Stimulated activated CD8-positive, alpha-beta memory T cell treated with anti-CD3 and anti-CD28 coated beads, Interleukin-7, amount 100 ng/mL, for 4 hours (primary cell): ENCODE measurements at regions not wholly inside any gene's neighbourhood (a gene's known extent, or its start where the extent isn't known, plus 50 kb on each side); places are given as distances from the start of the nearest gene placed in this dataset.
"Not testable (repeated sequence)": the region's sequence is repeated elsewhere in the genome, so short reads cannot be mapped to it uniquely, and the experiment has no call there.

Experiments used
- DNase-seq, 2 donors: peaks; one replicate each; pipeline ENCODE4 v3.0.0-alpha.2; 2020; ENCODE audit warnings: low read depth in 2 of 2

DNA sequence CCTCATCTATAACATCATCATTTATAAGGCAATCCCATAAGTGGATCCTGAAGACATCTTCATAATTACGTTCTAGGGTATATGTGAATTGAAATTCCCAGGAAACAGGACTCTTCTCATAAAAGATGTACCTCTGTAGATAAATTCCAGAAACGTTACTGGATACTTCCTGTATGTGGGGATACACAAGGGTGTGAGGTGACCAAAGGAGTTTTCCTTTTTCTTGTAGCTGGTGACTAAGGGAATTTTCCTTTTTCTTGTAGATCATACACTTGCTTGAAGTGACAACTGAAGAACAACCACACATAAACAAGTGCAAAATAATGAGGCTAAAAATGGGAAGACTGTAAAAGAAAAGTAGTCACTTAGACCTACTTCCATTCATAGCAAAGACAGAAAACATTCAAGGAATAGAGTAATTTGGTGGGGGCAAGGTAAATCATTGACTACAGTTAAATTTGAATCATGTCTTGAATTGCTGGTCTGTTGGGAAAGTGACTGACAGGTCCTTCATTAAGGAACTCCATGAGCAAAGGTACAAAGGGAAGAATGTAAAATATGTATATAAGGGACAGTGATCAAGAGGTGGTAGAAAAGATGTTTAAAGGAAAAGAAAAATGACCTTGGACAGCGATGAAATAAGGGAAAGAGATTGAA, 53.2 kb upstream of the UBE2E3 start:
- no peak for DNase-seq

DNA sequence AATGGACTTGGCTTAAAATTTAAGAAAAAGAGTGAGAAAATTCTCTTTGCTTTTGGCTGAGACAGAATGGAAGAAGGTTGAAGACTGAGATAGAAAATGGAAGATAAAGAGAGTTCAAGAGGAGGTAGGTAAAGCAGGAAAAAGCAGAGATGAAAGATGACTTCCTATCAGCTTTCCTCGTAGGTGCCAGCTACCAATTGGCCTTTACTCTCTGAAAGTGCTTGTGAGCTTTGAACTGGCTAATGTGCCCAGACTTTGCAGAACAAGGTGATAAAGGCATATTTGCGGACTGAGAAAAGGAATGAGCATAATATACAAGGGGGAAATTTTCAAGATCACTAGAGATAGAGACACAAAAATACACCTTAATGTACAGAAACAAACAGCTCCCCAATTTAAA, 54.7 kb upstream of the UBE2E3 start:
- DNase-seq, result no peak

DNA sequence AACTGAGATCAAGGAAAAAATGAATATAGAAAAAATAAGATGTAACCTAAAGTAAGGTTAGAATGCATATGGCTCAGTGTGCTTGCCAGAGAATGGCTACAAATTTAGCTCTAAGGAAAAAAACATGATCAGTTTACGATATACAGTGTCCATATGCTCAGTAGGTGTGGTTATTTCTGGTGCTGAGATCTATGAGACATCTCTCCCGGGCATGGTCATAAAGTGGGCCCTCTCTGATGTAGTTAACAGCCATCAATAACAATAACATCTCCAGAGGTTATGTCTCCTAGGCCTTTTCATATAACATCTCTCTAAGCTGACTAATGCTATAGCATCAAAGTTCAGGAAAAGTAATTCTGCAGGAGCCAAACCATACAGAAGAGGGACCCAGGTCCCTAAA, 56.3 kb upstream of the UBE2E3 start:
- no peak for DNase-seq

DNA sequence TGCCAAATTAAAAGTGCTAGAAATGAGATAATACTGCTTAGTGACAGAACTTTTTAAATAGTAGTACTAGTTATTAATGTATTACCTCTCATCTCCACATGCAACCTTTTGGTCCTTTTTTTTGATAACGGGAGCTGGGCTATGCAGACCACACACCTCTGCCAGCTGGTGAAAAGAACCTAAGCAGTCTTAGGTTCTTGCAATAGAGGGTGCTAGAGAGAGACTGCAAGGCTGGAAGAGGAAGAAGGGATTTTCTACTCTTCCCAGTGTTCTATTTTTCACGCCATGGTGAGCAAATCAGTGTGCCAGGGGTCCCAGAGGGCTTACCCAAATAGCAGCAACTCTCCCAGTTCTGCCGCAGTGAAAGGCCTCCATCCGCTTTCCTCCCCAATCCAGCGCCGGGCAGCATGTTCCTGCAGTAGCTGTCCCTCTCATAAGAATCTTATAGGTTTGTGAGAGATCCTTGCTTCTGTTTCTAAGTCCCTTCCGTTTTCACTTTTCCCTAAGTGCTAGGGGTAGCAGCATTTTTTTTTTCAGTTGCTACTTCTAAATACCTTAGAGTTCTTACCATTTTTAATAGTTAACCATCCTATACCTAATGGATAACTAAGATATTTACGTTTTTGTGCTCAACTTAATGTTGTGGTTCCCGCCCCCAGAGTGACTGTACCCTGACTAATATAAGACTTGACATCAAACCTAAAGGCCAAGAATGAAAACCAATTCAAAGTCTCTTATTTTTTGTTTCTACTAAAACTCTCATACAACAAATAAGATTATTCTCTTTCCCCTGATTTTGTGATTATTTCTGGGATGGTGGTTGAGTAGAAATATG, 69.4 kb upstream of the UBE2E3 start:
- no peak for DNase-seq

DNA sequence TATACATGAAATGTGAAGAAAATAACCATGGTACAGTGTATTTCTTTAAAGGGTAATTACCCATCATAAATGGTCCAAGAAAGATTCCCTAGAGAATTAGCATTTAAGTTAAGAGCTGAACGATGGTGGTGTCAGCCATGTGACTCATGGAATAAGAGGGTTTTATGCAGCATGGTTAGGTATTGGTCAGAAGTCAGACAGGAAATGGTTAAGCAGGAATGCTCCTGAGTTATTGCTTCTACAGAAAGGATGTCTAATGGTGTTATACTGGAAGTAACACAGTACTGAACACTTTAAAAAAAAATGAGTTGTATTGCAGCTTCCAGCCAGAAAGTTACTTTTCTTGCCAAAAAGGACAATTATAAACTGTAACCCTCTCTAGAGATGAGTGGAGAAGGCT, 72.7 kb upstream of the UBE2E3 start:
- DNase-seq, result no peak

DNA sequence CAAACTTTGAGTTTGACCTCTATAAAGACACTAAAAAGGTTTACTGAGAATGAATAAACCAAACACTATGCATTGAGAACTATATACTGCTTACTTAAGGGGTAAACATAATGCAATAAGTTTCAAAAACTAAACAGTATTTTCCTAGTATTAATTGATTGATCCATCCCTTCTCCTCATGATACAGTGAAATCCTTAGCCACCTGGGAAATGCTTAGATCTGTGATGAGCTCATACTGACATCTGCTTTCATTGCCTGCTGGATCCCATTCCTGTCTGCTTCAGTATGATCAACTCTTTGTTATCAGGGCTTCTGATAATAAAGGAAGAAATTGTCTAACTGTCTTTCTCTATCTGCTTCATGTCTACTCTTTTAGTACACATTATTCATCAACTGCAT, 74.9 kb upstream of the UBE2E3 start:
- no peak for DNase-seq

DNA sequence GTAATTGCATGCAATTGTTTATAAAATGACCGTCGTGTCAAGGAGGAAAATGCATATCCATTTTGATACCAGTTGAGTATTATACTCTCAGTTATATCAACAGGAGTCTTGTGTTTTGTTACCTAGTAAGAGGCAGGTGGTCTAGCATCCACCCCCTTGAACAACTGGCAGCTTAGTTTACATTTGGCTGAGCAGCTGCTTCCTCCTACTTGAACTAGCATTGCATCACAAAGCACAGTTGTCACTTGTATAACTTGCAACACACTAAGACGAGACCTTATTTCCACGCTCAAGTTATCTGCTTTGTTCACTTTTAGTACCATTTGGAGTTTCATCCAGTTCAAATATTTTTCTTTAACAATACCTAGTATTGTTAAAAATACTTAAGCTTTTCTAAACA, 75.4 kb upstream of the UBE2E3 start:
- no peak for DNase-seq

DNA sequence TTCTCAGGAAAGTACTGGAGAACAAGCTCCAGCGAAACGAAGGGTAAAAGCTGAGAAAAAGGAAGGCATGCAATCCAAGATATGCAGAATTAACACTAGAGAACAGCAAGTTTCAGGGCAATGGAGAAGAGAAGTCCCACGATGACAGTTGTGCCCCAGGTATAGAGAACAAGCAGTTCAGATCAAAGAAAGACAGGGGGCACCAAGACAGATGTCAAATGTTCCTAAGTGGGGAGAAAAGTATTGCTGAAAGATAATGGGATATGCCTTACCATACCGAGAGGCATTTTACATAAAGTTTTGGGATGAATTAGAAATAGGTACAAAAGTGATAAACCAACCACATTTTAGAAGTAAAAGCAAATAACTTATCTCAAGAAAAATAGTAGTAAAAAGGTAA, 79.1 kb upstream of the UBE2E3 start:
- DNase-seq, result no peak

DNA sequence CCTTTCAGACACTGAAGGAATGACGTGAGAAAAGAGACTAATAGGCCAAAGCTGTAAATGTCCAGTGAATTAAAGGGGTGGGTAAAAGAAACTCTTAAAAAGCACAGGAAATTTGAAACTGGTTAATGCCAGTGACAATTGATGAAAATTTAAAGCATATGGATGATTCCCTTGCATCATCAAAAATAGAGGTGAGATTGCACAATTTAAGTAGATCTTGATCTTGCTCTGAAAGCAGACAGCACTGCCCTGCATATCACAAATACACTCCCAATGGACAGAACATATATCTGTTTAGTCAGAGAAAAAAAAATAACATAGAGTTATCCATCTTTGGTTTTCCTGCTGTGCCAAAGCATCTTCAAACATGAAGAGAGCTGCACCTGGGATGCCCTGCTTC, 86.7 kb upstream of the UBE2E3 start:
- DNase-seq, result no peak

DNA sequence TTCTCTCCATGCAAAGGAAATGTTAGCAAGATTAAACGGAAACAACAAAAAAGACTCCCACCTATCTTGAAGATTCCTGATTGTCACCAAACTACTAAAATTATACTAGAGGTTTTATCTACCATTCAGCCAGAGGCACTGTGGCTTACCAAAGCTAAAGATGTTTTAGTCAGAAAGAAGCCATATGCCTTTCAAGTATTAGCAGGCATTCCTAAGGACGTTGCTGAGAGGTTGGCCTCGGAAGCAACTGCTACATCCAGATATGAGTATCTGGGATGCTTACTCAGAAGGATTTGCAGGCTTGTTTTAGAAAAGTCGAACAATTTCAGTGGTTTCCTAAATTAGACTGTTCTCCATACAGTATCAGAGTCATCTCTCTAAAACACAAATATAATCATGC, 88.3 kb upstream of the UBE2E3 start:
- no peak for DNase-seq

DNA sequence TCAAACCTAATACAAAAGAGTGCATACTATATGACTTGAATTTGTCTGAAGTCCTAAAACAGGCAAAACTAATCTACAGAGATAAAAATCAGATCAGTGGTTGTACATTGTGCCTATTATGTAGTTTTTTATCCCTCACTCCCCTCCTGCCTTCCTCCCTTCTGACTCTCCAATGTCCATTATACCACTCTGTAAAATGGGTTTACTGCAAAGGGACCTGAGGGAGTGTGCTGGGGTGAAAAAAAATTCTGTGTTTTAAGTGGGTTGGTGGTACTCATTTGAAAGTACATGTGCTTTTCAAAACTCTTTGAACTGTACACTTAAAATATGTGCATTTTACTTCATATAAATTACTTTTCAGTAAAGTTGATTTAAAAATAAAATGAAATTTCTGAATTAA, 89.0 kb upstream of the UBE2E3 start:
- DNase-seq, result no peak

DNA sequence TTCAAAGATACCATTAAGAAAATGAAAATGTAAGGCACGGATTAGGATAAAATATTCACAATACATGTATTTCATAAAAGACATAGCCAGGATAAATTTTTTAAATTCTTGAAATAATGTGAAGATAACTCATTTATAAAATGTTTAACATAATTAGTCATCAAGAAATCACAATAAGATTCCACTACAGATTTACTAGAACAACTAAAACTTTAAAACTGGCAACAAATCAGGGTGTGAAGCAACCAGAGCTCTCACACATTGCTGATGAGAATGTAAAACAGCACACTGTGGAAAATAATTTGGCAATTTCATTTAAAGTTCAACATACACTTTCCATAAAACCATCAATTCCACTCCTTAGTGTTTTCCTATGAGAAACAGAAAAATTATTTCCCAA, 89.6 kb upstream of the UBE2E3 start:
- no peak for DNase-seq

DNA sequence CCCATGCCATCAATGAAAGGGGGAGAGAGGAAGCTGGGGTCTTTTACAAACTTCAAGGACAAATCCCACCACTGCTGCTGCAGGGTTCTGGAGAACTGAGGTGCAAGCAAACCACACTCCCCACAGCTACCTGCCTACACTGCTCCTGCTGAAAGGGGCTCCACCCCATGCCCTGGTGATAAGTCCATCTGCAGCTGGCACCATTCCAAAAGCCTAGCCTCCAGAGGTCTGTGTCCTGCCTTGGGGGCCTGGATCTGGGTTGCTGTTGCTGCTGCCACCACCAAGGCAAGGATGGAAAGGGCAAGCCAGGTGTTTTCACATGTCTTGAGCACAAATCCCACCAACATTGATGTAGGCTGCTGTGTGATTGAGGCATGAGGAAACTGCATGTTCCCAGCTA, 97.4 kb upstream of the UBE2E3 start:
- no peak for DNase-seq

DNA sequence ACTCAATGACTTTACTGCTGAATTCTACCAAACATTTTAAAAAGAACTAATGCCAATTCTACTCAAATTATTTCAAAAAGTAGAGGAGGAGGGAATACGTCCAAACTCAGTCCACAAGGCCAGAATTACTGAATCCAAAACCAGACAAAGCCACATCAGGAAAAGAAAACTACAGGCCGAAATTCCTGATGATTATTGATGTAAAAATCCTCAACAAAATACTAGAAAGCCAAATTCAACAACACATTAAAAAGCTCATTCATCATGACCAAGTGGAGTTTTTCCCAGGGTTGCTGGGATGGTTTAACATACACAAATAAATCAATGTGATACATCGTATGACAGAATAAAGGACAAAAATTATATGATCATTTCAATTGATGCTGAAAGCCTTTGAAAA, 103.9 kb upstream of the UBE2E3 start:
- DNase-seq, result no peak

DNA sequence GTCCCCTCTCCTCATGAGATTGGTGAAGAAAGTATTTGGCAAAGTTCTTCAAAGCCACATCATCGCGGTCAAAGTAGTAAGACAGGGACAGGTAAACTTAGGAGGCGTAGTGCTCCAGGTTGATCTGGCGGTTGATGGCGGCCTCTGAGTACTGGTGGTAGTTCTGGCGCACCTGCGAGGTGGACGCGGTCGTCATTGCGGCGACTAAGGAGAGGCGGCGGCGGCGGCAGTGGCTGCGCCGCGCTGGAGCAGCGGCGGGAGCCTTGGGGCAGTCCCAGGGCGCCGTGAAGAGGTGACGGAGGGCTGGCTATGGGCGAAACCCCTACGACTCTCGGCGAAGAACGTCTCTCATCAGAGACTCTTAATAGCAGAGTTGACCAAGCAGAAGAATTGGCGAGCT, 107.2 kb upstream of the UBE2E3 start:
- no peak for DNase-seq

DNA sequence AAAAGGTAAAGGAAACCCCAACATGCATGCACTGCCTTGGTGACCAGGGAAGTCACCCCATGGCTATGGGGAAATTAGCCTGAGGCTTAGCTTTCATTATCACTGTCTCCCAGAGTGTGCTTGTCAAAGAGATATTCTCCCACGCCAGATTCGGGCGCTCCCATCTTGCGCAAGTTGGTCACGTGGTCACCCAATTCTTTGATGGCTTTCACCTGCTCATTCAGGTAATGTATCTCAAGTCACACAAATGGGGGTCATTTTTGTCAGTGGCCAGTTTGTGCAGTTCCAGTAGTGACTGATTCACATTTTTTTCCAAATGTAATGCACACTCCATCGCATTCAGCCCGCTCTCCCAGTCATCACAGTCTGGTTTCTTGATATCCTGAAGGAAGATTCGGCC, 107.6 kb upstream of the UBE2E3 start:
- DNase-seq, result not testable (repeated sequence)

DNA sequence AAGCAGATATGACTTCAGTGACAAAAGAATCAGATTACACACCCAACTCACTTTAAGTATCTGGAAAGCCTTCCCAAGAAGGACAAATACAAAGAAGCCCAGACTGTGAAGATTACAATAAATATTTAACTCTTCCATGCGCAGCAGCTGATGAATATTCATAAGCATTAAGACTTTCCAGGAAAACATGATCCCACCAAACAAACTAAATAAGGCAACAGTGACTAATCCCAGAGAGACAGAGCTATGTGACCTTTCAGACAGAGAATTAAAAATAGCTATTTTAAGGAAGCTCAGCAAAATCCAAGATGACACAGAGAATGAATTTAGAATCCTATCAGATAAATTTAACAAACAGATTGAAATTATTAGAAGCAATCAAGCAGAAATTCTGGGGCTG, 108.2 kb upstream of the UBE2E3 start:
- DNase-seq, result no peak

DNA sequence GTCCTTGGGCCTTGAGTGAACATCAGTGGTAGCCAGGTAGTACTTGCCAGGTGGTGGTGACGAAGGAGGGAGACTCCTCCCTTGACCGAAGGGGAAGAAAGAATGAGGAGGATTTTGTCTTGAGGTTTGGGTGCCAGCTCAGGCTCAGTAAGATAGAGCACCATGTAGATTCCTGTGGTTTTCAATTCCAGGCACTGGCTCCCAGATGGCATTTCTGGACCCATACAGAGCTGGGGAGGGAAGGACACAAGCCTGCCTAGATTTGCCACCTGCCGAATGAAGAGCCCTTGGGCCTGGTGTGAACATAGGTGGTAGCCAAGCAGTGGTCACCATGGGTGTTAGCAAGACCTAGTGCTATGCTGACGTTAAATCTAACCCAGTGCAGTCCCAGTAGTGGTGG, 108.8 kb upstream of the UBE2E3 start:
- DNase-seq, result no peak

DNA sequence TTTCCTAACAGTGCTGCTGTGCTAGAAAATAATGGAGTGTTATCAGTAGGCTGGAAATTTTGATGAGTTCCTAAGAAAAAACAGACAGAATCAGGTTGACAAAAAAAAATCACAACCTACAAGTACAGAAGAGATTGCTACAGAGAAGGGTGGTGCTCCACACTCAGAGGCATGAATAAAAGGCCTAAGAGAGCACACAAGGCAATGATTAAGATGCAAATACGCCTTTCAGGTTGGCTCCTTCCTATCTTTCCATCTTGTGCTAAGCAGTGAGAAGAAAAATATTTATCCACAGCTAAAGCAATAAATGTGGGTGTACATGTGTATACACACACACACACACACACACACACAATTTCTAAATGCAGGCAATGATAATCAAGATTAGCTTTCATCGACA, 130.6 kb upstream of the UBE2E3 start:
- DNase-seq, result no peak

DNA sequence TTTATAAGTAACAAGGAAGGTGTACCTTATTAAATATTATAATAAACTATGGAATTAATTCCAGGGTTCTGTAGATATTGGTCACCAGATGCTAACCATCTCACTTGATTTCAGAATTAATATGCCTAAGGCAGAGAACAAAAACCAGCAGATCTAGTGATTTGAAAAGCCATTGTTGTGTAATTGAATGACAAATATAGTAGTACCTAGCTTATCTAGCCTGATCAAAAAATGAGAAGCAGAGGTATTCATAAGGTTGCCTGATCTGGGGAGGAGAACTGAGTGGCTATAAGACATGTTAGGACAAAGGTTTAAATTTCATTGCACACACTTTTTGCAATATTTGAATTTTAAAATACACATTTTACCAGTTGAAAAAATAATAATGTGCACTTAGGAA, 132.0 kb upstream of the UBE2E3 start:
- DNase-seq, result no peak

DNA sequence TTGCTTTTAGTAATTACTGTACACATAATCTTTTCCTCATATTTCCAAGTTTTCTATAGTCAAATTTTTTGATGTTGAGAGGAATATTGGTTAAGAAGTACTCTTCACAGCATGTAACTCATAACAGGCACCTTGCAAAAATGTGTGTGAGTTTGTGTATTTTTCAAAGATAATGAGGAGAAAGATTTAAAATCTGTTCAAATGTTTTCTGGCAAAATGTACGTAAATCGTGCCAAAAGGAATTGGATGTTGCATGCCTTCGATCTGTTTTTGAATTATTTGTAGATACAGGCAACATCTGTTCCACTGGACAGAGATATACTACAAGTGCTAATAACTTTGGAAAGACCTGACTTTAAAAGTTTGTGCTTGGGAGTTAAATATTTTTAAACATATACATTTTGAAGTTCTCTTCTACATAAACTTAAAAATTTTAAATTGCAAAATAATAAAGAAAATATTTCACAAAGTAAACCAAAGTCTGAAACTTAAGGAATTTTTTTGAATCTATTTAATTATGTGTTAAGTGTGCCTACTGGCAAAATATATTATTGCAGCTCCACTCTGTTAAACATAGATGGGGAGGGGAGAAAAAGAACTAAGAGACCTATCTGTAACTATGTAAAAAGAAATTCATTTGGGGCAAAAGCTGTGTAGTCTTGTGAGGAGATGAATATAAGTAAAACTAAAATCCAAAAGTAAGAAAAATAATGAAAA, 133.5 kb upstream of the UBE2E3 start:
- DNase-seq, result no peak

DNA sequence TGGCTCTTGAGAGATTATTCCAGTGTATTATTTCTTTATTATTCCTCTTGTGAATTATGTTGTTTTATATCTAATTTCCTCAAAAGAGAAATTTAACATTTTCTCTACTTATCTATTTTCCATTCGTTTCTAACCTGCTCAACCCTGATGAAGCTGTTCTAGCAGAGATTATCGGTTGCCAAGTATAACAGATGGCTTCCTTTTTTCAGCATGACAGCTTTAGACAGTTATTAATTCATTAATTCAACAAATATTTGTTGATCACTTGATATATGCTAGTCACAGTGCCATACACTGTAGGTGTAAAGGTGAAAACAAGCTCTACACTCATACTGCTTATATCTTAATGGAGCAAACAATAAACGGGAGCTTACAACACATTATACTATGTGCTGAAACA, 137.9 kb upstream of the UBE2E3 start:
- DNase-seq, result no peak

DNA sequence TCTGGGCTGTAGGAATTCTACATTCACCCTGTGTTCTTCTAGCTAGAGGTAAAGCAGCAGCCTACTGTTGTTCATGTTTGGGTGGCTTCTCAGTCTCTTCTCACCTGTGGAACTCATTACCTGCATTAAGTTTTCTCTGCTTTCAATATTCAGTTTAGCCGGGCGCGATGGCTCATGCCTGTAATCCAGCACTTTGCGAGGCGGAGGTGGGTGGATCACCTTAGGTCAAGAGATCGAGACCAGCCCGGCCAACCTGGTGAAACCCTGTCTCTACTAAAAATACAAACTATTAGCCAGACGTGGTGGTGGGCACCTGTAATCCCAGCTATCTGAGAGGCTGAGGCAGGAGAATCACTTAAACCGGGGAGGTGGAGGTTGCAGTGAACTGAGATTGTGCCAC, 139.8 kb upstream of the UBE2E3 start:
- no peak for DNase-seq
